ENCODE measurements at regions not wholly inside any gene's neighbourhood (a gene's known extent, or its start where the extent isn't known, plus 50 kb on each side); places are given as distances from the start of the nearest gene placed in this dataset.

- CTCF ChIA-PET: no interaction called here
- H3K27me3 Mint-ChIP-seq: peaks cover 3% of the 10 kb centered on the region
Observed at GRCh38 chr9:79224672-79225433, 346.9 kb upstream of the TLE4 start.

DNA sequence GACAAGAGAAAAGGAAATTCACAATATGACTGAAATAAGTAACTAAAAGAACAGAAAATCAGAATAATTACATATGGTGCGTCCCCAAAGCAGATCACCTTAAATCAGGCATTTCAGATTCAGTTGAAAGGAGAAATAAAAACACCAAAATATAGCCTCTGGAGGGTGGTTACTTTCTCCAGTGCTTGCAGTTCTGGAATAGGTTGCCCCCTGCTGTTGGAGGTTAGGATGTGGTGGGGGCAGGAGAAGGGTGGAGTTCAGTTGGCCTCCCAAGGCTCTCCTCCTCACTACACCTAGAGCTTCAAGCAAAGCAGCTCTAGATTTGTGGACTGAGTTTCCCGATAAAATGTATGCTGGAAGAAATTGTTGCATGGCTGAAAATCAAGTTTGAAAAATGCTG, 338.2 kb upstream of the TLE4 start:
- no peak for DNase-seq
- POLR2A ChIA-PET: no interaction called here
- H3K9me3 Mint-ChIP-seq: peaks cover 4% of the 10 kb centered on the region
- no peak overlapping the region for H3K4me3 Mint-ChIP-seq
- no peak overlapping the region for H3K27ac Mint-ChIP-seq
- TF ChIP-seq, protein P1, sequence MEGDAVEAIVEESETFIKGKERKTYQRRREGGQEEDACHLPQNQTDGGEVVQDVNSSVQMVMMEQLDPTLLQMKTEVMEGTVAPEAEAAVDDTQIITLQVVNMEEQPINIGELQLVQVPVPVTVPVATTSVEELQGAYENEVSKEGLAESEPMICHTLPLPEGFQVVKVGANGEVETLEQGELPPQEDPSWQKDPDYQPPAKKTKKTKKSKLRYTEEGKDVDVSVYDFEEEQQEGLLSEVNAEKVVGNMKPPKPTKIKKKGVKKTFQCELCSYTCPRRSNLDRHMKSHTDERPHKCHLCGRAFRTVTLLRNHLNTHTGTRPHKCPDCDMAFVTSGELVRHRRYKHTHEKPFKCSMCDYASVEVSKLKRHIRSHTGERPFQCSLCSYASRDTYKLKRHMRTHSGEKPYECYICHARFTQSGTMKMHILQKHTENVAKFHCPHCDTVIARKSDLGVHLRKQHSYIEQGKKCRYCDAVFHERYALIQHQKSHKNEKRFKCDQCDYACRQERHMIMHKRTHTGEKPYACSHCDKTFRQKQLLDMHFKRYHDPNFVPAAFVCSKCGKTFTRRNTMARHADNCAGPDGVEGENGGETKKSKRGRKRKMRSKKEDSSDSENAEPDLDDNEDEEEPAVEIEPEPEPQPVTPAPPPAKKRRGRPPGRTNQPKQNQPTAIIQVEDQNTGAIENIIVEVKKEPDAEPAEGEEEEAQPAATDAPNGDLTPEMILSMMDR (IDR thresholded peaks at IDR 0.05): no peak
- no peaks in the 10 kb centered on the region for H3K36me3 Mint-ChIP-seq (ENCODE audit: low read depth)
- no peaks in the 10 kb centered on the region for H3K4me1 Mint-ChIP-seq
- CTCF ChIA-PET: no interaction called here
- intact Hi-C loops (cut with micrococcal nuclease): no loop called here
- no peak for ATAC-seq (ENCODE audit: low read depth)
- no peaks in the 10 kb centered on the region for H3K27me3 Mint-ChIP-seq

More at GRCh38 chr9:79224672-79225433, 346.9 kb upstream of the TLE4 start:
- intact Hi-C loops (cut with micrococcal nuclease): no loop called here
- H3K4me3 Mint-ChIP-seq: no peak overlapping the region
- H3K4me1 Mint-ChIP-seq: no peaks in the 10 kb centered on the region
- H3K27ac Mint-ChIP-seq: no peak overlapping the region
- TF ChIP-seq, protein P1 (IDR thresholded peaks at IDR 0.05): no peak
- POLR2A ChIA-PET: no interaction called here
- peaks cover 3% of the 10 kb centered on the region for H3K9me3 Mint-ChIP-seq
- H3K36me3 Mint-ChIP-seq (ENCODE audit: low read depth): no peaks in the 10 kb centered on the region
- DNase-seq: no peak
- ATAC-seq (ENCODE audit: low read depth): no peak

GRCh38 chr9:79236466-79236865, 335.3 kb upstream of the TLE4 start:
- Mint-ChIP-seq H3K9me3 (peaks cover 4% of the 10 kb centered on the region), H3K4me3 (no peak overlapping the region), H3K27ac (no peak overlapping the region), H3K36me3 (ENCODE audit: low read depth) (no peaks in the 10 kb centered on the region), H3K27me3 (no peaks in the 10 kb centered on the region), H3K4me1 (no peaks in the 10 kb centered on the region)
- DNase-seq: no peak
- ATAC-seq (ENCODE audit: low read depth): no peak
- ChIA-PET POLR2A (no interaction called here), CTCF (no interaction called here)
- intact Hi-C loops (cut with micrococcal nuclease): no loop called here
- TF ChIP-seq, protein P1 (IDR thresholded peaks at IDR 0.05): no peak

DNA sequence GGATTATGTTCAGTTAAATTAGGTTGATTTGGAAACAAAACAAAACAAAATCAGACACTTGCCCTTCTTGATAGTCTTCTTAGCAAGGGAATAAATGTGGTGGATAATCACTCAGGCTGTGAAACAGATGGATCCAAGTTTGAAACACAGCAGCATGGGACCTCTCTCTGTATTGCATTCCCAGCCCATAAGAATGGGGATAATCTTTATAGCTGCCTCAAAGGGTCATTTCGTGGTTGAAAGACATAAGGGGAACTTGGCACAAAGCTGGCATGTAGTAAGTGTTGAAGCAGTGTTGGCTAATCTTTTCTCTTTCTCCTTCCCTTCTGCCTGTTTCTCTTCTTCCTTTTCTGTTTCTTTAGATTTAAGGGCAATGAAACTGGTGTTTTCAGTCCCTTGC, 333.9 kb upstream of the TLE4 start:
- POLR2A ChIA-PET: no interaction called here
- TF ChIP-seq, protein P1 (IDR thresholded peaks at IDR 0.05): no peak
- Mint-ChIP-seq H3K27me3 (no peaks in the 10 kb centered on the region), H3K4me3 (no peak overlapping the region), H3K4me1 (no peaks in the 10 kb centered on the region), H3K9me3 (peaks cover 2% of the 10 kb centered on the region), H3K27ac (no peak overlapping the region), H3K36me3 (ENCODE audit: low read depth) (no peaks in the 10 kb centered on the region)
- no peak for ATAC-seq (ENCODE audit: low read depth)
- CTCF ChIA-PET: no interaction called here
- intact Hi-C loops (cut with micrococcal nuclease): no loop called here
- no peak for DNase-seq

DNA sequence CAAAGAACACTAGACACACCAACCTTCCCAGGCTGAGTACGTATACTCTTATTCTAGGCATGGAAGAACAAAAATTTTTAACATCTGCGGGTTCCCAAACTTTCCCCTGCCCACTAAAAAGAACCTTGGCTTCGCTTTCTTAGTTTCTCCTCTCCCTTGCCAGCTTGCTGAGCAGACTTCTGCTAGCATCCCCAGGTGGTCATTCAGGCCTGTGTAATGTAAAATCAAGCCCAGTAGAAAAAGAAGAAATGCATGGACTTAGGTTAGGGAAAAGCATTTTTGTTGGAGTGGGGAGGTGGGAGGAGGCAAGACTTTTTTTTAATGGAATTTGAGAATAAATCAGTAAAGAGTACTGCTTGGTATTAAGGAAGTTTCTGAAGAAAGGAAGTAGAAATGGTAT, 331.0 kb upstream of the TLE4 start:
- intact Hi-C loops (cut with micrococcal nuclease): no loop called here
- Mint-ChIP-seq H3K4me3 (no peak overlapping the region), H3K9me3 (no peaks in the 10 kb centered on the region), H3K27ac (no peak overlapping the region), H3K4me1 (no peaks in the 10 kb centered on the region), H3K27me3 (peaks cover 2% of the 10 kb centered on the region), H3K36me3 (ENCODE audit: low read depth) (no peaks in the 10 kb centered on the region)
- ATAC-seq (ENCODE audit: low read depth): no peak
- TF ChIP-seq, protein P1 (IDR thresholded peaks at IDR 0.05): no peak
- DNase-seq: no peak
- POLR2A ChIA-PET: no interaction called here
- CTCF ChIA-PET: no interaction called here
